Keratinocyte (primary cell): ENCODE measurements at regions not wholly inside any gene's neighbourhood (a gene's known extent, or its start where the extent isn't known, plus 50 kb on each side); places are given as distances from the start of the nearest gene placed in this dataset.

ENCODE experiments used
- DNase-seq: peaks from one replicate; pipeline ENCODE4 v3.0.0-alpha.2; 2011; ENCODE audit warnings: low read depth, missing footprints, low spot score
- FAIRE-seq: peaks from 2 replicates; lab custom pipeline; 2011; peaks lifted over from hg19 to GRCh38; lab: Jason Lieb, UNC
- H2AFZ ChIP-seq: 2 replicates; pipeline ENCODE4 v1.6.0; 2012; ENCODE audit warnings: low read length, control low read depth, inconsistent platforms; ENCODE audit not compliant: control insufficient read depth
- H3K27ac ChIP-seq: 2 replicates; pipeline ENCODE4 v1.5.1; 2011; ENCODE audit warnings: low read length; ENCODE audit not compliant: control insufficient read depth, insufficient read depth
- H3K27me3 ChIP-seq: 3 replicates; pipeline ENCODE4 v1.6.0; 2011; ENCODE audit warnings: low read length; ENCODE audit not compliant: control insufficient read depth, insufficient read depth; ENCODE audit errors: extremely low read depth
- H3K36me3 ChIP-seq, 2 experiments: 2 replicates in 1 of 2; 3 replicates in 1 of 2; pipeline ENCODE4 v1.5.1; 2011; ENCODE audit warnings: low read length in 2 of 2, mild to moderate bottlenecking in 1 of 2; ENCODE audit not compliant: control insufficient read depth in 2 of 2, insufficient read depth in 2 of 2; ENCODE audit errors: extremely low read depth in 1 of 2
- H3K4me1 ChIP-seq: 3 replicates; pipeline ENCODE4 v1.5.1; 2011; ENCODE audit warnings: low read length; ENCODE audit not compliant: control insufficient read depth, insufficient read depth; ENCODE audit errors: extremely low read depth
- H3K4me2 ChIP-seq: 3 replicates; pipeline ENCODE4 v1.6.0; 2011; ENCODE audit warnings: low read depth, low read length; ENCODE audit not compliant: control insufficient read depth, insufficient read depth; ENCODE audit errors: extremely low read depth
- H3K4me3 ChIP-seq, 3 experiments: fragments of 200-600 bp in 1 of 3; sonication (generic) in 1 of 3; 2 replicates in 2 of 3; 3 replicates in 1 of 3; pipeline ENCODE4 v1.5.1; 2011 to 2016; ENCODE audit warnings: low read length in 3 of 3, mild to moderate bottlenecking in 3 of 3, control low read depth in 2 of 3, inconsistent platforms in 1 of 3, low read depth in 1 of 3, mixed read lengths in 1 of 3, mixed run types in 1 of 3, moderate library complexity in 1 of 3; ENCODE audit not compliant: control insufficient read depth in 2 of 3, insufficient read depth in 2 of 3; ENCODE audit errors: extremely low read depth in 1 of 3
- H3K79me2 ChIP-seq: 2 replicates; pipeline ENCODE4 v1.6.0; 2012; ENCODE audit warnings: low read length; ENCODE audit not compliant: control insufficient read depth, insufficient read depth
- H3K9ac ChIP-seq: 3 replicates; pipeline ENCODE4 v1.6.0; 2011; ENCODE audit warnings: low read length; ENCODE audit not compliant: control insufficient read depth, insufficient read depth; ENCODE audit errors: extremely low read depth
- H3K9me1 ChIP-seq: 3 replicates; pipeline ENCODE4 v1.6.0; 2011; ENCODE audit warnings: low read length; ENCODE audit not compliant: control insufficient read depth, insufficient read depth; ENCODE audit errors: extremely low read depth
- H3K9me3 ChIP-seq: 2 replicates; pipeline ENCODE4 v1.5.1; 2012; ENCODE audit warnings: low read depth, low read length; ENCODE audit not compliant: control insufficient read depth
- H4K20me1 ChIP-seq: 3 replicates; pipeline ENCODE4 v1.6.0; 2011; ENCODE audit warnings: low read length; ENCODE audit not compliant: control insufficient read depth, insufficient read depth; ENCODE audit errors: extremely low read depth
- CTCF ChIP-seq, 3 experiments: IDR thresholded peaks in 1 of 3; conservative IDR thresholded peaks in 1 of 3; optimal IDR thresholded peaks in 1 of 3; 2 replicates in 2 of 3; 3 replicates in 1 of 3; pipeline versions ENCODE3 to v1.5.1; 2011; ENCODE audit warnings: low read length in 3 of 3, mild to moderate bottlenecking in 3 of 3, moderate library complexity in 2 of 3, control low read depth in 1 of 3, inconsistent platforms in 1 of 3; ENCODE audit not compliant: insufficient read depth in 2 of 3; ENCODE audit errors: extremely low read depth in 1 of 3
- EZH2 ChIP-seq: IDR thresholded peaks from one replicate; pipeline ENCODE4 v1.6.1; 2012; ENCODE audit warnings: inconsistent platforms, mild to moderate bottlenecking, low read length, moderate library complexity
- dilution Hi-C: fragments of 300-500 bp; cut with MboI; formaldehyde crosslinking; loops from one replicate; pipeline ENCODE4 v1.7.0; 2020; ENCODE audit warnings: low sequenced_read_pairs; ENCODE audit not compliant: extremely low pct_ligation_motif_present

- Histone ChIP-seq H3K9ac (no peak overlapping the region), H3K27ac (no peak overlapping the region), H3K4me3 (no peak overlapping the region), H3K36me3 (no peaks in the 10 kb centered on the region), H4K20me1 (no peaks in the 10 kb centered on the region), H3K9me1 (no peaks in the 10 kb centered on the region), H3K27me3 (no peaks in the 10 kb centered on the region), H3K4me1 (no peaks in the 10 kb centered on the region), H3K4me2 (no peak overlapping the region), H2AFZ (no peak overlapping the region), H3K79me2 (no peaks in the 10 kb centered on the region), H3K9me3 (no peaks in the 10 kb centered on the region)
- no peak for DNase-seq
- no peak for TF ChIP-seq EZH2
- no peak for TF ChIP-seq CTCF (optimal IDR thresholded peaks at IDR 0.05 in 1 of 3, IDR thresholded peaks at IDR 0.05 in 1 of 3, conservative IDR thresholded peaks at IDR 0.05 in 1 of 3; ENCODE audit: extremely low read depth in 1 of 3, insufficient read depth in 2 of 3, low read length in 3 of 3)
- no peak for FAIRE-seq
- dilution Hi-C loops, result no loop called here
Observed at GRCh38 chr11:27263046-27263445, 100.0 kb downstream of the CCDC34 start.

- Histone ChIP-seq H2AFZ (no peak overlapping the region), H3K27ac (no peak overlapping the region), H3K9me1 (no peaks in the 10 kb centered on the region), H3K79me2 (no peaks in the 10 kb centered on the region), H3K27me3 (no peaks in the 10 kb centered on the region), H4K20me1 (no peaks in the 10 kb centered on the region), H3K4me1 (no peaks in the 10 kb centered on the region), H3K4me2 (no peak overlapping the region), H3K36me3 (no peaks in the 10 kb centered on the region), H3K4me3 (no peak overlapping the region), H3K9ac (no peak overlapping the region), H3K9me3 (no peaks in the 10 kb centered on the region)
- TF ChIP-seq CTCF (optimal IDR thresholded peaks at IDR 0.05 in 1 of 3, IDR thresholded peaks at IDR 0.05 in 1 of 3, conservative IDR thresholded peaks at IDR 0.05 in 1 of 3; ENCODE audit: extremely low read depth in 1 of 3, insufficient read depth in 2 of 3, low read length in 3 of 3) (no peak), EZH2 (no peak)
- dilution Hi-C loops, result no loop called here
- DNase-seq (no peak), FAIRE-seq (no peak)
Observed at GRCh38 chr11:27255447-27255828, 107.6 kb downstream of the CCDC34 start.
